ENCODE measurements at regions not wholly inside any gene's neighbourhood (a gene's known extent, or its start where the extent isn't known, plus 50 kb on each side); places are given as distances from the start of the nearest gene placed in this dataset.

DNA sequence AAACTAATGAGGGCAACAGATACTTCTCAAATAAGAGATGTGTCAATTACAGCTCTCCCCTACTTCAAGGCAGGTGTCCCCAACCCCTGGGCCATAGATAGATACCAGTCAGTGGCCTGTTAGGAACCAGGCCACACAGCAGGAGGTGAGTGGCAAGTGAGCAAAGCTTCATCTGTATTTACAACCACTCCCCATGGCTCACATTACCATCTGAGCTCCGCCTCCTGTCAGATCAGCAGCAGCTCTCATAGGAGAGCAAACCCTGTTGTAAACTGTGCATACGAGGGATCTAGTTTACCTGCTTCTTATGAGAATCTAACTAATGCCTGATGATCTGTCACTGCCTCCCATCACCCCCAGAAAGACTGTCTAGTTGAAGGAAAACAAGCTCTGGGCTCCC lies 422.1 kb downstream of the GJA1 start:
- H2AFZ ChIP-seq = no peak overlapping the region
- in situ Hi-C loops (cut with MboI) = loop anchor here (10.0 kb wide), 2 partner anchors 167 to 327 kb away; no protein-coding TSS in a partner anchor
- no peaks in the 10 kb centered on the region for H3K9me3 ChIP-seq (ENCODE audit: low read depth)
- no peaks in the 10 kb centered on the region for H3K36me3 ChIP-seq (ENCODE audit: low read depth)
- H3F3A ChIP-seq (ENCODE audit: insufficient read depth) = 0 out of 2 replicates have a peak, but pooled peaks cover 6% of the 10 kb centered on the region
- H4K20me1 ChIP-seq (ENCODE audit: insufficient read depth) = no peaks in the 10 kb centered on the region
- no peak overlapping the region for H3K4me3 ChIP-seq
- H3K79me2 ChIP-seq (ENCODE audit: insufficient read depth) = no peaks in the 10 kb centered on the region
- H3K27ac ChIP-seq = no peak overlapping the region
- no peak for TF ChIP-seq EZH2phosphoT487 (IDR thresholded peaks at IDR 0.05; ENCODE audit: insufficient read depth, low read depth)
- no peak for TF ChIP-seq EZH2 (IDR thresholded peaks at IDR 0.05; ENCODE audit: insufficient read depth, poor library complexity, severe bottlenecking)
- H3K9me2 ChIP-seq (ENCODE audit: insufficient read depth) = no peaks in the 10 kb centered on the region
- DNase-seq = no peak
- no peak overlapping the region for H3K4me2 ChIP-seq (ENCODE audit: unreplicated experiment)
- 73 to 79% methylated on average over 2 of the region's 2 CpGs for WGBS, 2 experiments (ENCODE audit: low coverage in 1 of 2, low lambda C conversion rate in 2 of 2, missing lambda C conversion rate in 2 of 2)
- H3K9ac ChIP-seq = no peak overlapping the region
- no peaks in the 10 kb centered on the region for H3K27me3 ChIP-seq (replicated peaks; ENCODE audit: insufficient read depth)
- H3K4me1 ChIP-seq (ENCODE audit: insufficient read depth) = peaks cover 15% of the 10 kb centered on the region

DNA sequence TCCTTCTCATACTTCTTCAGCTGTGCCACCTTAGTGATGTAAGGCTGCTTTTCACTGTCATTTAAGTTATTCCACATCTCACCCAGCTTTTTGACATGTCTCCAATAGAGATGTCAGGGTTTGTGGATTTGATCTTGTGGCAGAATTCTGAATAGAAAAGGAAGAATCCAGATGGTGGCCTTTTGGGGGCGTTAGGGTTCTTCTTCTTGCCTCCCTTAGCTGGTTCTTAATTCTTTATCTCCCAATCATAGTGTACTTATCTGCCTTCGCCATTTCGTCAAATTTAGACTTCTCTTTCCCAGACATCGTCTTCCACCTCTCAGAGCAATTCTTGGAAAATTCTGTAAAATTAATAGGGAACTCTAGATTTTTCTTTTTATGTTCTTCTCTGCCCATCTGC lies 422.9 kb downstream of the GJA1 start:
- H3K9me2 ChIP-seq (ENCODE audit: insufficient read depth) = no peaks in the 10 kb centered on the region
- H3K4me2 ChIP-seq (ENCODE audit: unreplicated experiment) = no peak overlapping the region
- 0 out of 2 replicates have a peak, but pooled peaks cover 6% of the 10 kb centered on the region for H3F3A ChIP-seq (ENCODE audit: insufficient read depth)
- DNase-seq = no peak
- H3K27ac ChIP-seq = no peak overlapping the region
- no peaks in the 10 kb centered on the region for H3K79me2 ChIP-seq (ENCODE audit: insufficient read depth)
- no peaks in the 10 kb centered on the region for H3K36me3 ChIP-seq (ENCODE audit: low read depth)
- no peak overlapping the region for H3K9ac ChIP-seq
- H3K9me3 ChIP-seq (ENCODE audit: low read depth) = no peaks in the 10 kb centered on the region
- peaks cover 15% of the 10 kb centered on the region for H3K4me1 ChIP-seq (ENCODE audit: insufficient read depth)
- no peaks in the 10 kb centered on the region for H4K20me1 ChIP-seq (ENCODE audit: insufficient read depth)
- no peak for TF ChIP-seq EZH2phosphoT487 (IDR thresholded peaks at IDR 0.05; ENCODE audit: insufficient read depth, low read depth)
- no peak for TF ChIP-seq EZH2 (IDR thresholded peaks at IDR 0.05; ENCODE audit: insufficient read depth, poor library complexity, severe bottlenecking)
- no peaks in the 10 kb centered on the region for H3K27me3 ChIP-seq (replicated peaks; ENCODE audit: insufficient read depth)
- in situ Hi-C loops (cut with MboI) = loop anchor here (10.0 kb wide), 2 partner anchors 166 to 326 kb away; no protein-coding TSS in a partner anchor
- H2AFZ ChIP-seq = no peak overlapping the region
- WGBS, 2 experiments (ENCODE audit: low coverage in 1 of 2, low lambda C conversion rate in 2 of 2, missing lambda C conversion rate in 2 of 2) = 85 to 92% methylated on average over 4 of the region's 4 CpGs
- no peak overlapping the region for H3K4me3 ChIP-seq

DNA sequence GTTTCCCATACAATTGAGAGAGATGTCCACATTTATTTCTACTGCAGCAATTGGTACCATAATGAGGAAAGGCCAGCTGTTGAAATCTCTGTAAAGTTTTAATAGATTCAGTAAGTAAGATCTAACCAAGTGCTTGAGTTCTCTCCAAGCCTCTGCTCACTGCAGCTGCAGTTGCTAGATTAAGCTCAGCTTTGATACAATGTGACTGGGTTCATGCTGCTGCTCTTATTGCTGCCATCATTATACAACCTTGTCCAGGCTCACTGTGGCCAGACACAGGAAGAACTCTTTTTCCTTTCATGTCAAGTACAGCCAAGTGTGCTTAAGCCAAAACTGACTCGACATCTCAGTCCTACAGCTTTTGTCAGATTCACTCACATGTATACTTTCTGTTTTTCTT lies 423.5 kb downstream of the GJA1 start:
- no peak overlapping the region for H3K9ac ChIP-seq
- H2AFZ ChIP-seq = no peak overlapping the region
- no peaks in the 10 kb centered on the region for H3K79me2 ChIP-seq (ENCODE audit: insufficient read depth)
- no peaks in the 10 kb centered on the region for H3K9me2 ChIP-seq (ENCODE audit: insufficient read depth)
- H3K27ac ChIP-seq = no peak overlapping the region
- TF ChIP-seq EZH2 (IDR thresholded peaks at IDR 0.05; ENCODE audit: insufficient read depth, poor library complexity, severe bottlenecking) (no peak), EZH2phosphoT487 (IDR thresholded peaks at IDR 0.05; ENCODE audit: insufficient read depth, low read depth) (no peak)
- H3K4me3 ChIP-seq = no peak overlapping the region
- WGBS, 2 experiments (ENCODE audit: low coverage in 1 of 2, low lambda C conversion rate in 2 of 2, missing lambda C conversion rate in 2 of 2) = 26 to 28% methylated on average over 1 of the region's 1 CpG
- 0 out of 2 replicates have a peak, but pooled peaks cover 6% of the 10 kb centered on the region for H3F3A ChIP-seq (ENCODE audit: insufficient read depth)
- DNase-seq = no peak
- no peak overlapping the region for H3K4me2 ChIP-seq (ENCODE audit: unreplicated experiment)
- no peaks in the 10 kb centered on the region for H3K36me3 ChIP-seq (ENCODE audit: low read depth)
- H4K20me1 ChIP-seq (ENCODE audit: insufficient read depth) = no peaks in the 10 kb centered on the region
- H3K4me1 ChIP-seq (ENCODE audit: insufficient read depth) = peaks cover 15% of the 10 kb centered on the region
- H3K9me3 ChIP-seq (ENCODE audit: low read depth) = no peaks in the 10 kb centered on the region
- in situ Hi-C loops (cut with MboI) = loop anchor here (10.0 kb wide), 2 partner anchors 166 to 326 kb away; no protein-coding TSS in a partner anchor
- H3K27me3 ChIP-seq (replicated peaks; ENCODE audit: insufficient read depth) = no peaks in the 10 kb centered on the region

DNA sequence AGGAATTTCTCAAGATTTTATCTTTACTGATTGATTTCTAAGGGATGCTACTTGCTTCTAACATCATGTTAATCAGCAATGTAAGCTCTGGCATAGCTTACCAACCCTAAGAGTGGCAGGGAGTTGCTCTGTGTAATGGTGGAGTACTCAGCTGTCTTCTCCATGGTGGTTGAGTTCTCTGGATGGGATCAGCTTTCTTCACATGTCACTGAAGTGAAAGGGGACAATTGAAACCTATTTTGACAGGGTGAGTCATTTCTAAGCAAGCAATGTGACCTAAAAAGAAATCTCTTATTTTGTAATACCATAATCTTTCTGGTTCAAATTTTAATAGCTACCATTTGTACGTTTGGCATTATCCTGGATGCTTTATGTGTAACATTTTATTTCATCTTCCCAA lies 430.4 kb downstream of the GJA1 start:
- DNase-seq = no peak
- no peaks in the 10 kb centered on the region for H3K9me2 ChIP-seq (ENCODE audit: insufficient read depth)
- no peak overlapping the region for H3K9ac ChIP-seq
- no peak overlapping the region for H3K4me3 ChIP-seq
- 50 to 55% methylated on average over 1 of the region's 1 CpG for WGBS, 2 experiments (ENCODE audit: low coverage in 1 of 2, low lambda C conversion rate in 2 of 2, missing lambda C conversion rate in 2 of 2)
- no peaks in the 10 kb centered on the region for H3F3A ChIP-seq (ENCODE audit: insufficient read depth)
- no peak overlapping the region for H3K27ac ChIP-seq
- no peaks in the 10 kb centered on the region for H3K27me3 ChIP-seq (replicated peaks; ENCODE audit: insufficient read depth)
- no peaks in the 10 kb centered on the region for H3K79me2 ChIP-seq (ENCODE audit: insufficient read depth)
- no peaks in the 10 kb centered on the region for H3K9me3 ChIP-seq (ENCODE audit: low read depth)
- H3K4me2 ChIP-seq (ENCODE audit: unreplicated experiment) = no peak overlapping the region
- peaks cover 28% of the 10 kb centered on the region for H3K4me1 ChIP-seq (ENCODE audit: insufficient read depth)
- TF ChIP-seq EZH2 (IDR thresholded peaks at IDR 0.05; ENCODE audit: insufficient read depth, poor library complexity, severe bottlenecking) = no peak
- no peak for TF ChIP-seq EZH2phosphoT487 (IDR thresholded peaks at IDR 0.05; ENCODE audit: insufficient read depth, low read depth)
- no peaks in the 10 kb centered on the region for H3K36me3 ChIP-seq (ENCODE audit: low read depth)
- in situ Hi-C loops (cut with MboI) = no loop called here
- no peaks in the 10 kb centered on the region for H4K20me1 ChIP-seq (ENCODE audit: insufficient read depth)
- no peak overlapping the region; the same call in 1 of the 2 replicates for H2AFZ ChIP-seq
